ENCODE measurements at regions not wholly inside any gene's neighbourhood (a gene's known extent, or its start where the extent isn't known, plus 50 kb on each side); places are given as distances from the start of the nearest gene placed in this dataset.

DNA sequence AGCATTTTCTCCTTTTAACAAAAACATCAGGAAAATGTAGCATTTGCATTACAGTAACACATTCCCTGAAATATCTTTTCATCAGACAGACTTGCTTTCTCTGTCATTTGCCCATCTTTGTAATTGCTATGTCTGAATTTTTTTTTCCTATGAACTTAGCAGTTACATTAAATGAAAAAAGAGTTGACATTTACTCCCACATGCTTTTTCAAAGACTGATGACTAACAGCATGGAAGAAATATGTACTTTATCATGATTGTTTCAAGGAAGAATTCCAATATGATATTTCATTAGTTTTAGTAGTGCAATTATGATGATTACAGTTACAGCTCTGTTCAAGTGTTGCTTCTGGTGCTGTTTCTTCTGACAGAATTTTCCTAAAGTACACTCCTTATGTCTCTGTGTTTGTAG lies 864.5 kb upstream of the MAN1A1 start:
- no peak overlapping the region for H3K4me3 ChIP-seq (ENCODE audit: low read depth, low read length)
- TF ChIP-seq, protein P1, sequence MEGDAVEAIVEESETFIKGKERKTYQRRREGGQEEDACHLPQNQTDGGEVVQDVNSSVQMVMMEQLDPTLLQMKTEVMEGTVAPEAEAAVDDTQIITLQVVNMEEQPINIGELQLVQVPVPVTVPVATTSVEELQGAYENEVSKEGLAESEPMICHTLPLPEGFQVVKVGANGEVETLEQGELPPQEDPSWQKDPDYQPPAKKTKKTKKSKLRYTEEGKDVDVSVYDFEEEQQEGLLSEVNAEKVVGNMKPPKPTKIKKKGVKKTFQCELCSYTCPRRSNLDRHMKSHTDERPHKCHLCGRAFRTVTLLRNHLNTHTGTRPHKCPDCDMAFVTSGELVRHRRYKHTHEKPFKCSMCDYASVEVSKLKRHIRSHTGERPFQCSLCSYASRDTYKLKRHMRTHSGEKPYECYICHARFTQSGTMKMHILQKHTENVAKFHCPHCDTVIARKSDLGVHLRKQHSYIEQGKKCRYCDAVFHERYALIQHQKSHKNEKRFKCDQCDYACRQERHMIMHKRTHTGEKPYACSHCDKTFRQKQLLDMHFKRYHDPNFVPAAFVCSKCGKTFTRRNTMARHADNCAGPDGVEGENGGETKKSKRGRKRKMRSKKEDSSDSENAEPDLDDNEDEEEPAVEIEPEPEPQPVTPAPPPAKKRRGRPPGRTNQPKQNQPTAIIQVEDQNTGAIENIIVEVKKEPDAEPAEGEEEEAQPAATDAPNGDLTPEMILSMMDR (IDR thresholded peaks at IDR 0.05; ENCODE audit: insufficient read depth, low read depth, low read length, missing control alignments): no peak
- DNase-seq (ENCODE audit: low read depth): no peak

DNA sequence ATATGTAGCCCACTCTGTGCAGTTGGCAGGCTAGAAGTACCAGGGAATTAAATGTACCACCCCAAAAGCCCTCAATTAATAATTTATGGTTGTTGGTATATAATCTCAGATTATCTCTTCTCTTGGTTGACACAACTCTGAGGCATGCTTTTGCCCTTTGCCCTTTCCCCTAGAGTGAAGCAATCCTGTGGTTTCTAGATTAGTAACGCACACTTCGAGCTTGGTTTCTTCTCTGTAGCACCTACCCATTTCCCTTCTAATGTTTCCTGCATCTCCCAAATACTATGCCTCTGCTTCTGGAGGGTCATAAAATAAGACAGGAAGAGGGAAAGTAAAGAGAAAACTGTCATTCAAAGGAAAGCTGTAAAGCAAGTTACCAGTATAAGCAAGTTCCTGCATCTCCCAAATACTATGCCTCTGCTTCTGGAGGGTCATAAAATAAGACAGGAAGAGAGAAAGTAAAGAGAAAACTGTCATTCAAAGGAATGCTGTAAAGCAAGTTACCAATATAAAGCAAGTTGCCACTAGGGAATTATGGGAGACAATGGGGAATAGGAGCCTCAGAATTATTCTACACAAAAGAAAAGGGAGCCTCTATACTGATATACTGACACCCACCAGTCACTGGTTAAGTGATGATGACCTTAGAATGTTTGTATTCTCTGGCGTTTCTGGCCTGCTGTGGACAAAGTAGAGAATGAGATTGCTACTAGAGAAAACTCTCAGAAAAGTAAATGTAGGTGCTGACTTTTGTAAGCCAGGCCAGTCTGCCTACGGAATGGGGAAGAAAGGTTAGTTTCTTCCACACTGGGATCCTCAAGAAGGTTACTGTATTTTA lies 862.6 kb upstream of the MAN1A1 start:
- no peak for DNase-seq (ENCODE audit: low read depth)
- H3K4me3 ChIP-seq (ENCODE audit: low read depth, low read length): no peak overlapping the region
- TF ChIP-seq, protein P1 (IDR thresholded peaks at IDR 0.05; ENCODE audit: insufficient read depth, low read depth, low read length, missing control alignments): no peak

DNA sequence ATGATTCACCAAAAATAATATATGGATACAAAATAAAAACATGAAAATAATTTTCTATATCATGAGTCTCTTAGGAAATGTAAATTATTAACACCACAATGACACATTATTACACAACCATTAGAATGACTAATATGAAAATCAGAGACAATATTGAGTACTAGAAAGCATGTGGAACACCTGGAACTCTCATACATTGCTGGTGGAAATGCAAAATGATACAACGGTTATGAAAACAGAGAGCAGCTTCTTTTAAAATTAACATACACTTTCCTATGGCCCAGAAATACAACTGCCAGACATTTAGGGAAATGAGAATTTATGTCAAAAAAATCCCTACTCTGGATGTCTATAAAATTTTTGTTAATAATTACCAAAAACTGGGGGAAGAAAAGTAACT lies 853.3 kb upstream of the MAN1A1 start:
- no peak for DNase-seq (ENCODE audit: low read depth)
- TF ChIP-seq, protein P1 (IDR thresholded peaks at IDR 0.05; ENCODE audit: insufficient read depth, low read depth, low read length, missing control alignments): no peak
- H3K4me3 ChIP-seq (ENCODE audit: low read depth, low read length): no peak overlapping the region

DNA sequence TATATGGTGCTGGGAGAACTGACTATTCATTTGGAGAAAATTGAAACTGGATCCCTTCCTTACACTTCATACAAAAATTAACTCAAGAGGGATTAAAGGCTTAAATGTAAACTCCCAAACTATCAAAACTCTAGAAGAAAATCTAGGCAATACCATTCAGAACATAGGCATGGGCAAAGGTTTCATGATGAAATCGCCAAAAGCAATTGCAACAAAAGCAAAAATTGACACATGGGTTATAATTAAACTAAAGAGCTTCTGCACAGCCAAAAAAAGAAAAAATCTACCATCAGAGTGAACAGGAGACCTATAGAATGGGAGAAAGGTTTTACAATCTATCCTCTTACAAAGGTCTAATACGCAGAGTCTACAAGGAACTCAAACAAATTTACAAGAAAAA lies 851.3 kb upstream of the MAN1A1 start:
- no peak for DNase-seq (ENCODE audit: low read depth)
- TF ChIP-seq, protein P1 (IDR thresholded peaks at IDR 0.05; ENCODE audit: insufficient read depth, low read depth, low read length, missing control alignments): no peak
- H3K4me3 ChIP-seq (ENCODE audit: low read depth, low read length): no peak overlapping the region

DNA sequence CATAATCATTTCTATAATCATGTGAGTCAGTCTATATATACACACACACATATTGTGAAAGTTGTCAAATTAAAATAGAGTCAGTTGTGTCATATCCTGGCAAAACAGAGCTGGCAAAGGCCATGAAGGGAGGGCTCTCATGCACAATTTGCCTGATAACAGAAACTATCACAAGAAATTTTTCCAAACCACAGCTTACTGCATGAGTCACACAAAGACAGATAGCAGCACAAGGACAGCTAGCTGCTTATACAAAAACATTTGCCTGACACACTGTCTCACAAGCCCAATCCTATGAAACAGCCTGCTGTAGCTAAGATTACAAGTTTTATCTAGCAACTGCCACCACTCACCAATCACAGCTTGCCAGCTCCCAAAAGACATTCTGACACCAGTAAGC lies 848.5 kb upstream of the MAN1A1 start:
- H3K4me3 ChIP-seq (ENCODE audit: low read depth, low read length): no peak overlapping the region
- no peak for DNase-seq (ENCODE audit: low read depth)
- TF ChIP-seq, protein P1 (IDR thresholded peaks at IDR 0.05; ENCODE audit: insufficient read depth, low read depth, low read length, missing control alignments): no peak

DNA sequence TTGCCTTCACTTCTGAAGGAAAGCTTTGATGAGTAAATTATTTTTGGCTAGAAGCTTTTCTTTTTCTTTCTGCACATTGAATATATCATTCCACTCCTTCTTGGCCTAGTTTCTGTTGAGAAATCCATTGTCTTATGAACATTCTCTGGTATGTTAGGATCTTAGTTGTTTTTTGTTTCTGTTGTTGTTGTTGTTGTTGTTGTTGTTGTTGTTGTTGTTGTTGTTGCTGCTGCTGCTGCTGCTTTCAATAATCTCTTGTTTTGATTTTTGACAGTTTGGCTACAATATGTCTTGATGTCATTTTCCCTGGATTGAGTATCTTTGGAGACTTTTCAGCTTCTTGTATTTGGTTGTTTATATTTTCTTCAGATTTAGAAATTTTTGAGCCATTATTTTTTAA lies 836.5 kb upstream of the MAN1A1 start:
- no peak overlapping the region for H3K4me3 ChIP-seq (ENCODE audit: low read depth, low read length)
- no peak for DNase-seq (ENCODE audit: low read depth)
- TF ChIP-seq, protein P1 (IDR thresholded peaks at IDR 0.05; ENCODE audit: insufficient read depth, low read depth, low read length, missing control alignments): no peak

DNA sequence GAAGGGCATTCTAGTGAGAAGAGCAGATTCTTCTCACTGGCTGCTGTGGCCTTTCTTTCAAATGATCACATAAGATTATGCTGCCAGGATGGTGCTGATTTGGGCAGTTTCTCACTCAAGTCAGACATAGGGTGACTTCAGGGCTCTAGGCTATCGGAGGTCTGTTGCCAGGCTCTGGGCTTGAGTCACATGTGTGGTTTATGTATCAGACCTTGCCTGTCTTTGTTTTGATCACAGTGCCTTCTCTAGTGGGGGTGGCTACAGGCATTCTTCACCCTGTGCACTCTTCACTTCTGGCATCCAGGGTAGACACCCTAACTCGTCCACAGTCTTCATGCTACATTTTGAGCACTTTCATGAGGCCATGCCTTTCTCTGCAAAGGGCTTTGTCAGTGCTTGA lies 823.7 kb upstream of the MAN1A1 start:
- no peak for DNase-seq (ENCODE audit: low read depth)
- H3K4me3 ChIP-seq (ENCODE audit: low read depth, low read length): no peak overlapping the region
- TF ChIP-seq, protein P1 (IDR thresholded peaks at IDR 0.05; ENCODE audit: insufficient read depth, low read depth, low read length, missing control alignments): no peak

Measured in GM12865 (cell line).